IMR-90 (cell line): ENCODE measurements at regions not wholly inside any gene's neighbourhood (a gene's known extent, or its start where the extent isn't known, plus 50 kb on each side); places are given as distances from the start of the nearest gene placed in this dataset.
A peak's percentile ranks its signal among the peaks of the same experiment; 100 is the strongest.

ENCODE experiments used
- ATAC-seq: fragments of 200-7000 bp; cut with Tn5 transposase; 2 replicates; pipeline ENCODE4 v1.9.1; 2020; ENCODE audit warnings: low read depth, mild to moderate bottlenecking, moderate library complexity
- BruUV-seq: library from RNA; stranded (reverse); fragments of 400-500 nt; replicated peaks from 2 replicates; lab custom pipeline; 2021; lab: Mats Ljungman, UMichigan
- CTCF ChIA-PET: fragments of 300-600 bp; formaldehyde crosslinking; extraction: SDS; loops from one replicate; lab custom pipeline; 2021; ENCODE audit warnings: antibody characterized with exemption; lab: Yijun Ruan, JAX
- POLR2A ChIA-PET: fragments of 300-600 bp; sonication (Branson Sonifier 250); formaldehyde crosslinking; loops from one replicate; lab custom pipeline; 2022; ENCODE audit warnings: antibody characterized with exemption; ENCODE audit not compliant: unreplicated experiment; lab: Charles Lee
- DNase-seq: peaks from one replicate; pipeline ENCODE4 v3.0.0; 2013
- H2AFZ ChIP-seq: replicated peaks from 2 replicates; pipeline ENCODE3; 2013; ENCODE audit warnings: low read length, mild to moderate bottlenecking; ENCODE audit not compliant: poor library complexity
- H2AK5ac ChIP-seq: 2 replicates; pipeline ENCODE4 v1.6.1; 2013; ENCODE audit warnings: low read depth, low read length, inconsistent platforms
- H2AK9ac ChIP-seq: replicated peaks from 2 replicates; pipeline ENCODE3; 2013; ENCODE audit warnings: mild to moderate bottlenecking, low read depth, low read length, moderate library complexity; ENCODE audit not compliant: poor library complexity
- H2BK120ac ChIP-seq: 2 replicates; pipeline ENCODE4 v1.6.1; 2013; ENCODE audit warnings: low read depth, low read length, inconsistent platforms
- H2BK15ac ChIP-seq: 3 replicates; pipeline ENCODE4 v1.6.1; 2013; ENCODE audit warnings: low read depth, low read length, inconsistent platforms
- H2BK20ac ChIP-seq: 2 replicates; pipeline ENCODE4 v1.6.1; 2013; ENCODE audit warnings: low read depth, mild to moderate bottlenecking, inconsistent platforms, low read length, moderate library complexity
- H2BK5ac ChIP-seq: 2 replicates; pipeline ENCODE4 v1.6.1; 2013; ENCODE audit warnings: mild to moderate bottlenecking, low read depth, low read length, inconsistent platforms; ENCODE audit not compliant: poor library complexity, severe bottlenecking
- H3K14ac ChIP-seq: replicated peaks from 2 replicates; pipeline ENCODE4 v1.6.1; 2013; ENCODE audit warnings: low read depth, low read length, inconsistent platforms
- H3K18ac ChIP-seq: 2 replicates; pipeline ENCODE4 v1.6.1; 2013; ENCODE audit warnings: low read depth, low read length, control low read depth
- H3K23ac ChIP-seq: 2 replicates; pipeline ENCODE4 v1.6.1; 2013; ENCODE audit warnings: low read depth, low read length, inconsistent platforms
- H3K27ac ChIP-seq: 2 replicates; pipeline ENCODE4 v1.5.1; 2013; ENCODE audit warnings: mild to moderate bottlenecking, control low read depth, low read length; ENCODE audit not compliant: insufficient read depth
- H3K27me3 ChIP-seq: 2 replicates; pipeline ENCODE4 v1.6.1; 2013; ENCODE audit warnings: low read length; ENCODE audit not compliant: control insufficient read depth, insufficient read depth
- H3K36me3 ChIP-seq: 2 replicates; pipeline ENCODE4 v1.6.1; 2013; ENCODE audit warnings: low read length, mixed read lengths; ENCODE audit not compliant: control insufficient read depth, insufficient read depth
- H3K4ac ChIP-seq: 2 replicates; pipeline ENCODE4 v1.6.1; 2013; ENCODE audit warnings: low read depth, low read length, inconsistent platforms
- H3K4me1 ChIP-seq: 2 replicates; pipeline ENCODE4 v1.6.1; 2013; ENCODE audit warnings: low read length, mixed read lengths; ENCODE audit not compliant: control insufficient read depth, insufficient read depth
- H3K4me2 ChIP-seq: 2 replicates; pipeline ENCODE4 v1.6.1; 2013; ENCODE audit warnings: low read depth, mild to moderate bottlenecking, control low read depth, low read length, moderate library complexity
- H3K4me3 ChIP-seq: 2 replicates; pipeline ENCODE4 v1.5.1; 2013; ENCODE audit warnings: low read depth, mild to moderate bottlenecking, control low read depth, low read length, moderate library complexity; ENCODE audit not compliant: insufficient read depth
- H3K56ac ChIP-seq: 2 replicates; pipeline ENCODE4 v1.6.1; 2013; ENCODE audit warnings: low read length, inconsistent platforms; ENCODE audit not compliant: insufficient read depth; ENCODE audit errors: extremely low read depth
- H3K79me1 ChIP-seq, 2 experiments: 2 replicates each; pipeline ENCODE4 v1.6.1; 2013; ENCODE audit warnings: low read length in 2 of 2, inconsistent platforms in 1 of 2, low read depth in 1 of 2
- H3K9ac ChIP-seq: 2 replicates; pipeline ENCODE4 v1.6.1; 2013; ENCODE audit warnings: low read depth, low read length, control low read depth
- H3K9me1 ChIP-seq: 2 replicates; pipeline ENCODE4 v1.6.1; 2013; ENCODE audit warnings: low read length, inconsistent platforms; ENCODE audit not compliant: insufficient read depth
- H3K9me3 ChIP-seq: 2 replicates; pipeline ENCODE4 v1.6.1; 2013; ENCODE audit warnings: low read length; ENCODE audit not compliant: control insufficient read depth, insufficient read depth
- H4K20me1 ChIP-seq: 2 replicates; pipeline ENCODE4 v1.6.1; 2013; ENCODE audit warnings: low read length, inconsistent platforms; ENCODE audit not compliant: insufficient read depth
- H4K5ac ChIP-seq: 2 replicates; pipeline ENCODE4 v1.6.1; 2013; ENCODE audit warnings: mild to moderate bottlenecking, low read depth, low read length, control low read depth
- H4K8ac ChIP-seq, 2 experiments: 2 replicates each; pipeline ENCODE4 v1.6.1; 2013; ENCODE audit warnings: low read depth in 2 of 2, low read length in 2 of 2, control low read depth in 1 of 2, inconsistent platforms in 1 of 2
- H4K91ac ChIP-seq: 2 replicates; pipeline ENCODE4 v1.6.1; 2013; ENCODE audit warnings: low read depth, low read length, inconsistent platforms; ENCODE audit not compliant: insufficient read depth
- BHLHE40 ChIP-seq: fragments of 150-350 bp; IDR thresholded peaks from 2 replicates; pipeline ENCODE4 v1.6.1; 2016; ENCODE audit warnings: mild to moderate bottlenecking, low read depth, low read length
- CEBPB ChIP-seq: IDR thresholded peaks from 2 replicates; pipeline ENCODE4 v1.6.1; 2012; ENCODE audit warnings: low read depth, low read length, improper control_type of control experiment
- CHD1 ChIP-seq: IDR thresholded peaks from 2 replicates; pipeline ENCODE4 v1.6.1; 2012; ENCODE audit warnings: low read depth, low read length, improper control_type of control experiment
- FOS ChIP-seq: fragments of 150-350 bp; IDR thresholded peaks from 2 replicates; pipeline ENCODE4 v1.6.1; 2016; ENCODE audit warnings: low read depth, low read length
- MAFK ChIP-seq: IDR thresholded peaks from 2 replicates; pipeline ENCODE4 v1.6.1; 2012; ENCODE audit warnings: low read depth, low read length, improper control_type of control experiment
- MAZ ChIP-seq: IDR thresholded peaks from 2 replicates; pipeline ENCODE4 v1.6.1; 2012; ENCODE audit warnings: low read depth, mild to moderate bottlenecking, low read length, improper control_type of control experiment, moderate library complexity, borderline replicate concordance
- MXI1 ChIP-seq: IDR thresholded peaks from 2 replicates; pipeline ENCODE4 v1.6.1; 2012; ENCODE audit warnings: low read depth, mild to moderate bottlenecking, low read length, moderate library complexity, borderline replicate concordance
- NFE2L2 ChIP-seq: fragments of 150-350 bp; IDR thresholded peaks from 2 replicates; pipeline ENCODE4 v1.6.1; 2016; ENCODE audit warnings: low read depth, mild to moderate bottlenecking, low read length
- POLR2A ChIP-seq: IDR thresholded peaks from 2 replicates; pipeline ENCODE4 v1.6.1; 2012; ENCODE audit warnings: mild to moderate bottlenecking, low read depth, low read length
- RAD21 ChIP-seq: IDR thresholded peaks from 2 replicates; pipeline ENCODE4 v1.6.1; 2012; ENCODE audit warnings: low read length, improper control_type of control experiment
- RCOR1 ChIP-seq: IDR thresholded peaks from 2 replicates; pipeline ENCODE4 v1.6.1; 2012; ENCODE audit warnings: mild to moderate bottlenecking, low read length, improper control_type of control experiment; ENCODE audit not compliant: insufficient replicate concordance
- RFX5 ChIP-seq: IDR thresholded peaks from 2 replicates; pipeline ENCODE4 v1.8.0; 2012; ENCODE audit warnings: low read depth, mild to moderate bottlenecking, low read length, moderate library complexity
- SMC3 ChIP-seq: fragments of 150-350 bp; IDR thresholded peaks from 2 replicates; pipeline ENCODE4 v1.6.1; 2016; ENCODE audit warnings: low read depth, mild to moderate bottlenecking, antibody characterized with exemption, low read length, moderate library complexity
- WGBS, 2 experiments: methylation state at CpG; one replicate each; pipeline versions ENCODE4 v1.1.5 to v1.1.7; 2013; ENCODE audit warnings: missing lambda C conversion rate in 2 of 2; ENCODE audit not compliant: insufficient read length in 1 of 2; ENCODE audit errors: extremely low coverage in 2 of 2; 5-methylcytosine and 5-hydroxymethylcytosine counted together
- dilution Hi-C: fragments of 300-500 bp; cut with HindIII; formaldehyde crosslinking; loops from one replicate; pipeline ENCODE4 v1.14.3; 2018; ENCODE audit warnings: low sequenced_read_pairs; ENCODE audit not compliant: unreplicated experiment
- in situ Hi-C: fragments of 300-500 bp; cut with MboI; formaldehyde crosslinking; loops from 3 replicates; pipeline ENCODE4 v1.14.3; 2019; ENCODE audit warnings: low sequenced_read_pairs, inconsistent platforms, mixed read lengths
- intact Hi-C: fragments of 100-400 bp; cut with micrococcal nuclease; formaldehyde crosslinking; loops from 2 replicates; pipeline ENCODE4 v1.10.0; 2022
- TF ChIP-seq, protein P1 (sequence below): fragments of 150-350 bp; IDR thresholded peaks from 2 replicates; pipeline ENCODE4 v1.6.1; 2017; ENCODE audit warnings: mild to moderate bottlenecking, antibody characterized with exemption, low read length, low read depth
- TF ChIP-seq, protein P2 (sequence below): fragments of 150-350 bp; IDR thresholded peaks from 2 replicates; pipeline ENCODE4 v1.6.1; 2016; ENCODE audit warnings: low read depth, mild to moderate bottlenecking, low read length, moderate library complexity, borderline replicate concordance
- TF ChIP-seq, protein P3 (sequence below): conservative IDR thresholded peaks from 2 replicates; pipeline ENCODE4 v1.5.1; 2012; ENCODE audit warnings: mild to moderate bottlenecking, low read depth, low read length, improper control_type of control experiment

GRCh38 chr11:109362059-109362458 is 59.9 kb upstream of the C11orf87 start:
- in situ Hi-C loops: no loop called here
- TF ChIP-seq NFE2L2: no peak
- no peak for TF ChIP-seq CEBPB
- TF ChIP-seq, protein P1, sequence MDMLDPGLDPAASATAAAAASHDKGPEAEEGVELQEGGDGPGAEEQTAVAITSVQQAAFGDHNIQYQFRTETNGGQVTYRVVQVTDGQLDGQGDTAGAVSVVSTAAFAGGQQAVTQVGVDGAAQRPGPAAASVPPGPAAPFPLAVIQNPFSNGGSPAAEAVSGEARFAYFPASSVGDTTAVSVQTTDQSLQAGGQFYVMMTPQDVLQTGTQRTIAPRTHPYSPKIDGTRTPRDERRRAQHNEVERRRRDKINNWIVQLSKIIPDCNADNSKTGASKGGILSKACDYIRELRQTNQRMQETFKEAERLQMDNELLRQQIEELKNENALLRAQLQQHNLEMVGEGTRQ: no peak
- TF ChIP-seq MXI1: no peak
- no peak for TF ChIP-seq MAFK
- no peak for TF ChIP-seq POLR2A
- TF ChIP-seq FOS: no peak
- TF ChIP-seq RFX5: no peak
- no peak for TF ChIP-seq MAZ
- no peak for TF ChIP-seq CHD1
- TF ChIP-seq, protein P2, sequence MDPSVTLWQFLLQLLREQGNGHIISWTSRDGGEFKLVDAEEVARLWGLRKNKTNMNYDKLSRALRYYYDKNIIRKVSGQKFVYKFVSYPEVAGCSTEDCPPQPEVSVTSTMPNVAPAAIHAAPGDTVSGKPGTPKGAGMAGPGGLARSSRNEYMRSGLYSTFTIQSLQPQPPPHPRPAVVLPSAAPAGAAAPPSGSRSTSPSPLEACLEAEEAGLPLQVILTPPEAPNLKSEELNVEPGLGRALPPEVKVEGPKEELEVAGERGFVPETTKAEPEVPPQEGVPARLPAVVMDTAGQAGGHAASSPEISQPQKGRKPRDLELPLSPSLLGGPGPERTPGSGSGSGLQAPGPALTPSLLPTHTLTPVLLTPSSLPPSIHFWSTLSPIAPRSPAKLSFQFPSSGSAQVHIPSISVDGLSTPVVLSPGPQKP: no peak
- TF ChIP-seq SMC3: no peak
- TF ChIP-seq BHLHE40: no peak
- no peak for TF ChIP-seq RCOR1
- TF ChIP-seq RAD21: no peak
- TF ChIP-seq, protein P3, sequence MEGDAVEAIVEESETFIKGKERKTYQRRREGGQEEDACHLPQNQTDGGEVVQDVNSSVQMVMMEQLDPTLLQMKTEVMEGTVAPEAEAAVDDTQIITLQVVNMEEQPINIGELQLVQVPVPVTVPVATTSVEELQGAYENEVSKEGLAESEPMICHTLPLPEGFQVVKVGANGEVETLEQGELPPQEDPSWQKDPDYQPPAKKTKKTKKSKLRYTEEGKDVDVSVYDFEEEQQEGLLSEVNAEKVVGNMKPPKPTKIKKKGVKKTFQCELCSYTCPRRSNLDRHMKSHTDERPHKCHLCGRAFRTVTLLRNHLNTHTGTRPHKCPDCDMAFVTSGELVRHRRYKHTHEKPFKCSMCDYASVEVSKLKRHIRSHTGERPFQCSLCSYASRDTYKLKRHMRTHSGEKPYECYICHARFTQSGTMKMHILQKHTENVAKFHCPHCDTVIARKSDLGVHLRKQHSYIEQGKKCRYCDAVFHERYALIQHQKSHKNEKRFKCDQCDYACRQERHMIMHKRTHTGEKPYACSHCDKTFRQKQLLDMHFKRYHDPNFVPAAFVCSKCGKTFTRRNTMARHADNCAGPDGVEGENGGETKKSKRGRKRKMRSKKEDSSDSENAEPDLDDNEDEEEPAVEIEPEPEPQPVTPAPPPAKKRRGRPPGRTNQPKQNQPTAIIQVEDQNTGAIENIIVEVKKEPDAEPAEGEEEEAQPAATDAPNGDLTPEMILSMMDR: no peak

More at GRCh38 chr11:109362059-109362458, 59.9 kb upstream of the C11orf87 start:
- ChIA-PET CTCF (interaction anchor here (0.5 kb wide), 1 partner anchor 57 kb away, joined by 4 read pairs; no protein-coding TSS in a partner anchor), POLR2A (no interaction called here)
- BruUV-seq: no TSS peak
- Histone ChIP-seq H4K20me1 (no peaks in the 10 kb centered on the region), H4K5ac (no peak overlapping the region), H3K36me3 (no peaks in the 10 kb centered on the region), H3K23ac (no peak overlapping the region), H3K27ac (no peak overlapping the region), H3K9ac (no peak overlapping the region), H3K9me3 (no peaks in the 10 kb centered on the region), H2AFZ (no peak overlapping the region), H2BK120ac (no peak overlapping the region), H2BK20ac (no peak overlapping the region), H2BK5ac (no peak overlapping the region), H3K9me1 (no peaks in the 10 kb centered on the region), H3K56ac (no peak overlapping the region), H3K79me1 (no peaks in the 10 kb centered on the region), H4K8ac (no peak overlapping the region), H3K18ac (no peak overlapping the region), H3K4ac (no peak overlapping the region), H2BK15ac (no peak overlapping the region), H2AK9ac (no peak overlapping the region), H3K4me3 (no peak overlapping the region), H4K91ac (no peak overlapping the region), H3K4me1 (no peaks in the 10 kb centered on the region; the same call in 1 of the 2 replicates), H3K27me3 (no peaks in the 10 kb centered on the region), H3K14ac (no peak overlapping the region), H2AK5ac (no peak overlapping the region), H3K4me2 (0 out of 2 replicates have a peak overlapping the region, but pooled peaks have one; percentile 21)
- dilution Hi-C loops: no loop called here
- DNase-seq (peak; percentile 6), ATAC-seq (peak; percentile 60)
- intact Hi-C loops: no loop called here
- 40% methylated on average over 1 of the region's 3 CpGs; no CpG with 5 or more reads in 1 of the 2 experiments for WGBS, 2 experiments
